Bronchial epithelial cell (primary cell): ENCODE measurements at regions not wholly inside any gene's neighbourhood (a gene's known extent, or its start where the extent isn't known, plus 50 kb on each side); places are given as distances from the start of the nearest gene placed in this dataset.

Experiments
- DNase-seq: peaks from one replicate; pipeline ENCODE4 v3.0.0-alpha.2; 2010; ENCODE audit warnings: low read depth
- FAIRE-seq: peaks from 2 replicates; lab custom pipeline; 2011; peaks lifted over from hg19 to GRCh38; lab: Jason Lieb, UNC
- H3K27me3 ChIP-seq: 2 replicates; pipeline ENCODE4 v1.5.1; 2011; ENCODE audit warnings: low read length; ENCODE audit not compliant: control insufficient read depth, insufficient read depth
- H3K36me3 ChIP-seq: 2 replicates; pipeline ENCODE4 v1.5.1; 2011; ENCODE audit warnings: low read length; ENCODE audit not compliant: control insufficient read depth, insufficient read depth
- H3K4me3 ChIP-seq: 2 replicates; pipeline ENCODE4 v1.5.1; 2011; ENCODE audit warnings: mild to moderate bottlenecking, low read depth, low read length, control low read depth
- TF ChIP-seq, protein P1 (sequence below): IDR thresholded peaks from 2 replicates; pipeline ENCODE4 v1.5.1; 2011; ENCODE audit warnings: mild to moderate bottlenecking, moderate library complexity, low read length, control low read depth, inconsistent platforms; ENCODE audit not compliant: insufficient read depth, severe bottlenecking

DNA sequence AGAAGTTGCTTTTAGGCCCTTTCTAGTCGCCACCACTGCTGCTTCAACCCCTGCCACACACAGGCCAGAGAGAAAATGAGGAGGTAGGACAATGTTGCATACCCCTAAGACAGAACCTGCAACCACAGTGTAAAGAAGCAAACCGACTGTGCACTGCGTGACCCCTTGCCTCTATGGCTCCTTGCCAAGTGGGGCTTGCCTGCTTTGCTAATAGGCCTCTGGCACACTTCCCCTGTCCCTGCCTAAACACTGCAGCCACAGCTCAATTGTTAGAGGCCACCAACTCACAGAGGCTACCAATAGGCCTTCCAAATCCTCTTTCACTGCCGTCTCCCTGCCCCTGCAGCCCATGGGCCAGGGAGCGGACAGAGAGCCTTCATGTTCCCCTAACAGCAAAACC lies 280.1 kb downstream of the CDH10 start:
- DNase-seq = no peak
- Histone ChIP-seq H3K4me3 (no peak overlapping the region), H3K36me3 (no peaks in the 10 kb centered on the region), H3K27me3 (no peaks in the 10 kb centered on the region)
- no peak for FAIRE-seq
- TF ChIP-seq, protein P1, sequence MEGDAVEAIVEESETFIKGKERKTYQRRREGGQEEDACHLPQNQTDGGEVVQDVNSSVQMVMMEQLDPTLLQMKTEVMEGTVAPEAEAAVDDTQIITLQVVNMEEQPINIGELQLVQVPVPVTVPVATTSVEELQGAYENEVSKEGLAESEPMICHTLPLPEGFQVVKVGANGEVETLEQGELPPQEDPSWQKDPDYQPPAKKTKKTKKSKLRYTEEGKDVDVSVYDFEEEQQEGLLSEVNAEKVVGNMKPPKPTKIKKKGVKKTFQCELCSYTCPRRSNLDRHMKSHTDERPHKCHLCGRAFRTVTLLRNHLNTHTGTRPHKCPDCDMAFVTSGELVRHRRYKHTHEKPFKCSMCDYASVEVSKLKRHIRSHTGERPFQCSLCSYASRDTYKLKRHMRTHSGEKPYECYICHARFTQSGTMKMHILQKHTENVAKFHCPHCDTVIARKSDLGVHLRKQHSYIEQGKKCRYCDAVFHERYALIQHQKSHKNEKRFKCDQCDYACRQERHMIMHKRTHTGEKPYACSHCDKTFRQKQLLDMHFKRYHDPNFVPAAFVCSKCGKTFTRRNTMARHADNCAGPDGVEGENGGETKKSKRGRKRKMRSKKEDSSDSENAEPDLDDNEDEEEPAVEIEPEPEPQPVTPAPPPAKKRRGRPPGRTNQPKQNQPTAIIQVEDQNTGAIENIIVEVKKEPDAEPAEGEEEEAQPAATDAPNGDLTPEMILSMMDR = no peak

- no peak overlapping the region for H3K4me3 ChIP-seq
- DNase-seq (no peak), FAIRE-seq (no peak)
- TF ChIP-seq, protein P1 = no peak
- no peaks in the 10 kb centered on the region for H3K27me3 ChIP-seq
- no peaks in the 10 kb centered on the region for H3K36me3 ChIP-seq
Measured at GRCh38 chr5:24365406-24365805, 279.4 kb downstream of the CDH10 start.

DNA sequence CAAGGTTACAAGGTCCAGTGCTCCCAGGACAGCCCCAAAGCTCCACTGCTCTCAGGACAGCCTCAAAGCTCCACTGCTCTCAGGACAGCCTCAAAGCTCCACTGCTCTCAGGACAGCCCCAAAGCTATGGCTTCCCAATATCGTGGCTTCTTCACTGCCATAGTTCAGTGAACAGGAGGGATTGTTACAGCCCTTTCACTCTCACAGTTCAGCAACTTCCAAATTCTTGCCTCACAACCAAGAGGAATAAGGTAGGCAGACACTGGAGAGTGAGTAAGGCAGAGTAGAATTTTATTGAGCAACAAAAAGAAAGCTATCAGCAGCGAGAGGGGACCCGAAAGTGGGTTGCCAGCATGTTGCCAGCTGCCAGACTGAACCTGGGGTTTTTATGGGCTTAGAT lies 277.6 kb downstream of the CDH10 start:
- no peak for DNase-seq
- H3K36me3 ChIP-seq = no peaks in the 10 kb centered on the region
- no peaks in the 10 kb centered on the region for H3K27me3 ChIP-seq
- TF ChIP-seq, protein P1 = no peak
- no peak for FAIRE-seq
- H3K4me3 ChIP-seq = no peak overlapping the region

DNA sequence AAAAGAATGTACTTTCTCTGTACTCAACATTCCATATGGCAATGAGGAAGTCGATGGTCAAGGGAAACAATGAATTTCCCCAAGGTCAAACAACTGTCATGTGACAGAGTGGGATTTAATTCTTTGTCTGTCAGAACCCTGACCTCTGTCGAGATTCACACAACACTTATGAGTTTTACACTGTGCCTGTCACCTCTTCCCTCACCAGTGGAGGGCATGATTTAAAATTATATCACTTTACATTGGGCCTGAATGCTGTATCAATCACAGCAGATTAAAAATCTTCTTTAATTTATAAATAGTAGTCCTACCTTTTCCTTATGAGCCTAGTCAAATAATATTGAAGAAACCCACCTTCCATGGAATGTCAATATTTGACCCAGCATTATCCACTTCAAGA lies 276.7 kb downstream of the CDH10 start:
- TF ChIP-seq, protein P1 = no peak
- no peaks in the 10 kb centered on the region for H3K27me3 ChIP-seq
- H3K4me3 ChIP-seq = no peak overlapping the region
- no peaks in the 10 kb centered on the region for H3K36me3 ChIP-seq
- FAIRE-seq (no peak), DNase-seq (no peak)

GRCh38 chr5:24376210-24376609 lies 268.6 kb downstream of the CDH10 start:
- no peak overlapping the region for H3K4me3 ChIP-seq
- DNase-seq = no peak
- H3K36me3 ChIP-seq = no peaks in the 10 kb centered on the region
- TF ChIP-seq, protein P1 = no peak
- no peaks in the 10 kb centered on the region for H3K27me3 ChIP-seq
- FAIRE-seq = no peak

DNA sequence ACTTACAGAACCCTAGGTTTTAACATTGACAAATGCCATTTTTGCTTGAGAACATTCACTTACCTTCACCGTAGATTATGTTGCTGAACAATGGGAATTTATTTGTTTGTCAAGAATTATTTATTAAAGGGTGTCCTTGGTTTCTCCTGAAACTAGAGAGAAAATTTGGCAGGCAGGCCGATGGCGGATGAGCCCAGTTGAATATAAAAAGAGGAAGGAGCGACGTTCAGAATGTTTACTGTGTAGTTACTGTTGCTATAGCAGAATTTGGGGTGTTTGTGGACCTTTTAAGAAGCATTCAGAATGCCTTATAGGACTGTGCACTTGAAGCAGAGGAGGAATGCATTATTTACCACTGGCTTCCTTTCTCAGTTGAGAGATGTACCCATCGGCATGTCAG lies 268.2 kb downstream of the CDH10 start:
- TF ChIP-seq, protein P1 = no peak
- FAIRE-seq (no peak), DNase-seq (no peak)
- Histone ChIP-seq H3K27me3 (no peaks in the 10 kb centered on the region), H3K4me3 (no peak overlapping the region), H3K36me3 (no peaks in the 10 kb centered on the region)
